RPMI8226 (cell line): ENCODE measurements at regions not wholly inside any gene's neighbourhood (a gene's known extent, or its start where the extent isn't known, plus 50 kb on each side); places are given as distances from the start of the nearest gene placed in this dataset.
"Not testable (repeated sequence)": the region's sequence is repeated elsewhere in the genome, so short reads cannot be mapped to it uniquely, and the experiment has no call there.

ENCODE experiments used
- DNase-seq: peaks from one replicate; pipeline ENCODE4 v3.0.0-alpha.2; 2015

GRCh38 chr9:101840694-101841188 lies 102.3 kb upstream of the GRIN3A start:
- DNase-seq, result no peak

GRCh38 chr9:101838988-101839387 lies 100.5 kb upstream of the GRIN3A start:
- not testable (repeated sequence) for DNase-seq

GRCh38 chr9:101836021-101836420 lies 97.6 kb upstream of the GRIN3A start:
- no peak for DNase-seq

GRCh38 chr9:101832486-101832885 lies 94.0 kb upstream of the GRIN3A start:
- DNase-seq, result no peak

GRCh38 chr9:101821450-101821849 lies 83.0 kb upstream of the GRIN3A start:
- DNase-seq, result not testable (repeated sequence)

GRCh38 chr9:101820983-101821382 lies 82.5 kb upstream of the GRIN3A start:
- not testable (repeated sequence) for DNase-seq

GRCh38 chr9:101814064-101814463 lies 75.6 kb upstream of the GRIN3A start:
- DNase-seq, result no peak

- DNase-seq, result not testable (repeated sequence)
Measured at GRCh38 chr9:101807879-101808278, 69.4 kb upstream of the GRIN3A start.

- no peak for DNase-seq
Measured at GRCh38 chr9:101796044-101796443, 57.6 kb upstream of the GRIN3A start.

GRCh38 chr9:101795147-101795546 lies 56.7 kb upstream of the GRIN3A start:
- no peak for DNase-seq

- no peak for DNase-seq
Measured at GRCh38 chr9:101792475-101792874, 54.0 kb upstream of the GRIN3A start.

GRCh38 chr9:101791938-101792337 lies 53.5 kb upstream of the GRIN3A start:
- peak; percentile 29 for DNase-seq

- no peak for DNase-seq
Measured at GRCh38 chr9:101791533-101791932, 53.1 kb upstream of the GRIN3A start.
